ENCODE measurements at regions not wholly inside any gene's neighbourhood (a gene's known extent, or its start where the extent isn't known, plus 50 kb on each side); places are given as distances from the start of the nearest gene placed in this dataset.

- Histone ChIP-seq H3K27me3 (ENCODE audit: insufficient read depth, low read depth) (no peaks in the 10 kb centered on the region), H3K4me1 (ENCODE audit: low read depth, poor library complexity, severe bottlenecking) (no peaks in the 10 kb centered on the region), H3K9ac (no peak overlapping the region), H3K36me3 (ENCODE audit: insufficient read depth) (no peaks in the 10 kb centered on the region), H2AFZ (ENCODE audit: low read depth) (no peak overlapping the region), H3K27ac (no peak overlapping the region), H4K20me1 (ENCODE audit: insufficient read depth) (no peaks in the 10 kb centered on the region), H3K4me3 (IDR thresholded peaks at IDR 0.05; ENCODE audit: insufficient read depth, low read depth, low read length) (no peak overlapping the region), H3K4me2 (no peak overlapping the region), H3K79me2 (ENCODE audit: insufficient read depth, low read depth) (no peaks in the 10 kb centered on the region)
- TF ChIP-seq, protein P1, sequence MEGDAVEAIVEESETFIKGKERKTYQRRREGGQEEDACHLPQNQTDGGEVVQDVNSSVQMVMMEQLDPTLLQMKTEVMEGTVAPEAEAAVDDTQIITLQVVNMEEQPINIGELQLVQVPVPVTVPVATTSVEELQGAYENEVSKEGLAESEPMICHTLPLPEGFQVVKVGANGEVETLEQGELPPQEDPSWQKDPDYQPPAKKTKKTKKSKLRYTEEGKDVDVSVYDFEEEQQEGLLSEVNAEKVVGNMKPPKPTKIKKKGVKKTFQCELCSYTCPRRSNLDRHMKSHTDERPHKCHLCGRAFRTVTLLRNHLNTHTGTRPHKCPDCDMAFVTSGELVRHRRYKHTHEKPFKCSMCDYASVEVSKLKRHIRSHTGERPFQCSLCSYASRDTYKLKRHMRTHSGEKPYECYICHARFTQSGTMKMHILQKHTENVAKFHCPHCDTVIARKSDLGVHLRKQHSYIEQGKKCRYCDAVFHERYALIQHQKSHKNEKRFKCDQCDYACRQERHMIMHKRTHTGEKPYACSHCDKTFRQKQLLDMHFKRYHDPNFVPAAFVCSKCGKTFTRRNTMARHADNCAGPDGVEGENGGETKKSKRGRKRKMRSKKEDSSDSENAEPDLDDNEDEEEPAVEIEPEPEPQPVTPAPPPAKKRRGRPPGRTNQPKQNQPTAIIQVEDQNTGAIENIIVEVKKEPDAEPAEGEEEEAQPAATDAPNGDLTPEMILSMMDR (conservative IDR thresholded peaks at IDR 0.05; ENCODE audit: low read depth, low read length), result no peak
Measured at GRCh38 chr3:187919048-187919447, 173.8 kb upstream of the BCL6 start.

- Histone ChIP-seq H3K4me2 (no peak overlapping the region), H3K9ac (no peak overlapping the region), H3K36me3 (ENCODE audit: insufficient read depth) (no peaks in the 10 kb centered on the region), H2AFZ (ENCODE audit: low read depth) (no peak overlapping the region), H4K20me1 (ENCODE audit: insufficient read depth) (no peaks in the 10 kb centered on the region), H3K4me3 (IDR thresholded peaks at IDR 0.05; ENCODE audit: insufficient read depth, low read depth, low read length) (no peak overlapping the region), H3K27ac (no peak overlapping the region), H3K4me1 (ENCODE audit: low read depth, poor library complexity, severe bottlenecking) (no peaks in the 10 kb centered on the region), H3K27me3 (ENCODE audit: insufficient read depth, low read depth) (no peaks in the 10 kb centered on the region), H3K79me2 (ENCODE audit: insufficient read depth, low read depth) (no peaks in the 10 kb centered on the region)
- TF ChIP-seq, protein P1 (conservative IDR thresholded peaks at IDR 0.05; ENCODE audit: low read depth, low read length), result no peak
Measured at GRCh38 chr3:187919544-187919943, 174.3 kb upstream of the BCL6 start.

DNA sequence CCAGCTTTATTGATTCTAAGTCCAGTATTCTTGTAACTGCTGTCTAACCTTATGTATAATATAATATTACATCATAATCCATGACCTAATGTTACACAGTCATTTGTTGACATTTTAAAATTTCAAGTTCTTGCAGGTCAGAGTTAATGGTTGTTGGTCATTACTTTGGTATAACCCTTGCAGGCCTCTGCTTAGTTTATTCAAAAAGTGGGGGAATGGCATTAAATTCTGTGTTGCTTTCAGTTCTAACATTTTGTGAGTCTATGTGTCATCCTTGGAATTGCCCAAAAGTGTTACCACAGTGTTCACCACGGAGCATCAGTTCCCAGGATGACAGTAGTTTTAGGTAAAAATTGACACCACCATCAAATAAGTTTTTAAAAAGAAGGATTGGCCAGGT, 174.8 kb upstream of the BCL6 start:
- H3K27me3 ChIP-seq (ENCODE audit: insufficient read depth, low read depth), result no peaks in the 10 kb centered on the region
- H3K4me3 ChIP-seq (IDR thresholded peaks at IDR 0.05; ENCODE audit: insufficient read depth, low read depth, low read length), result no peak overlapping the region
- no peak overlapping the region for H3K27ac ChIP-seq
- no peaks in the 10 kb centered on the region for H3K36me3 ChIP-seq (ENCODE audit: insufficient read depth)
- TF ChIP-seq, protein P1 (conservative IDR thresholded peaks at IDR 0.05; ENCODE audit: low read depth, low read length), result no peak
- no peak overlapping the region for H3K4me2 ChIP-seq
- no peak overlapping the region for H3K9ac ChIP-seq
- H2AFZ ChIP-seq (ENCODE audit: low read depth), result no peak overlapping the region
- H3K79me2 ChIP-seq (ENCODE audit: insufficient read depth, low read depth), result no peaks in the 10 kb centered on the region
- H3K4me1 ChIP-seq (ENCODE audit: low read depth, poor library complexity, severe bottlenecking), result no peaks in the 10 kb centered on the region
- no peaks in the 10 kb centered on the region for H4K20me1 ChIP-seq (ENCODE audit: insufficient read depth)

- Histone ChIP-seq H3K36me3 (ENCODE audit: insufficient read depth) (no peaks in the 10 kb centered on the region), H3K27me3 (ENCODE audit: insufficient read depth, low read depth) (no peaks in the 10 kb centered on the region), H3K9ac (no peak overlapping the region), H3K79me2 (ENCODE audit: insufficient read depth, low read depth) (no peaks in the 10 kb centered on the region), H4K20me1 (ENCODE audit: insufficient read depth) (no peaks in the 10 kb centered on the region), H2AFZ (ENCODE audit: low read depth) (no peak overlapping the region), H3K4me3 (IDR thresholded peaks at IDR 0.05; ENCODE audit: insufficient read depth, low read depth, low read length) (no peak overlapping the region), H3K4me2 (no peak overlapping the region), H3K4me1 (ENCODE audit: low read depth, poor library complexity, severe bottlenecking) (no peaks in the 10 kb centered on the region), H3K27ac (no peak overlapping the region)
- TF ChIP-seq, protein P1 (conservative IDR thresholded peaks at IDR 0.05; ENCODE audit: low read depth, low read length), result no peak
Measured at GRCh38 chr3:187920913-187921312, 175.6 kb upstream of the BCL6 start.
